Upper lobe of left lung (tissue), 6 donors: ENCODE measurements at regions not wholly inside any gene's neighbourhood (a gene's known extent, or its start where the extent isn't known, plus 50 kb on each side); places are given as distances from the start of the nearest gene placed in this dataset.

Experiments used
- ATAC-seq, 2 donors: fragments of 200-7000 bp; cut with Tn5 transposase; one replicate each; pipeline ENCODE4 v1.9.1; 2022; ENCODE audit warnings: mild to moderate bottlenecking in 2 of 2, moderate library complexity in 2 of 2; ENCODE audit not compliant: low FRiP score in 2 of 2
- DNase-seq, 2 donors: peaks; one replicate each; pipeline ENCODE4 v3.0.0-alpha.2; 2019 to 2020
- H3K27ac ChIP-seq, 4 donors: fragments of 200-600 bp; sonication (generic); one replicate each; pipeline ENCODE4 v1.5.1; 2016 to 2019
- H3K27me3 ChIP-seq, 4 donors: fragments of 200-600 bp; sonication (generic); one replicate each; pipeline ENCODE4 v1.5.1; 2017 to 2019
- H3K36me3 ChIP-seq, 4 donors: fragments of 200-600 bp; sonication (generic); one replicate each; pipeline ENCODE4 v1.5.1; 2016 to 2019
- H3K4me1 ChIP-seq, 4 donors: fragments of 200-600 bp; sonication (generic); one replicate each; pipeline ENCODE4 v1.5.1; 2018 to 2019
- H3K4me3 ChIP-seq, 4 donors: fragments of 200-600 bp; sonication (generic); one replicate each; pipeline ENCODE4 v1.5.1; 2017 to 2019; ENCODE audit warnings: mild to moderate bottlenecking in 2 of 4, moderate library complexity in 1 of 4
- H3K9me3 ChIP-seq, 4 donors: fragments of 200-600 bp; sonication (generic); one replicate each; pipeline ENCODE4 v1.5.1; 2018 to 2019
- EP300 ChIP-seq, 4 donors: sonication (generic); formaldehyde crosslinking; IDR thresholded peaks; one replicate each; pipeline ENCODE4 v1.5.1; 2017; ENCODE audit warnings: antibody characterized with exemption in 4 of 4, control low read depth in 2 of 4
- POLR2A ChIP-seq, 4 donors: fragments of 450-650 bp; IDR thresholded peaks; one replicate each; pipeline ENCODE4 v1.5.1; 2016 to 2017; ENCODE audit warnings: antibody characterized with exemption in 4 of 4, mild to moderate bottlenecking in 2 of 4
- POLR2AphosphoS5 ChIP-seq, 2 donors: sonication (generic); formaldehyde crosslinking; IDR thresholded peaks; one replicate each; pipeline ENCODE4 v1.5.1; 2017; ENCODE audit warnings: antibody characterized with exemption in 2 of 2
- WGBS, 2 donors: methylation state at CpG; one replicate each; pipeline ENCODE4 v1.1.5; 2017 to 2018; 5-methylcytosine and 5-hydroxymethylcytosine counted together
- TF ChIP-seq, protein P1 (sequence below), 6 experiments: fragments of 450-650 bp in 4 of 6; fragments of 200-600 bp in 2 of 6; sonication (generic) in 2 of 6; IDR thresholded peaks; one replicate each; pipeline ENCODE4 v1.5.1; 2016 to 2019; ENCODE audit warnings: antibody characterized with exemption in 6 of 6
- donor health status: DM: no; HTN: no; CAD: no; lungs with moderate emphysema.
- donor health status: DM: no; HTN: yes; CAD: no; lungs with severe emphysema.

DNA sequence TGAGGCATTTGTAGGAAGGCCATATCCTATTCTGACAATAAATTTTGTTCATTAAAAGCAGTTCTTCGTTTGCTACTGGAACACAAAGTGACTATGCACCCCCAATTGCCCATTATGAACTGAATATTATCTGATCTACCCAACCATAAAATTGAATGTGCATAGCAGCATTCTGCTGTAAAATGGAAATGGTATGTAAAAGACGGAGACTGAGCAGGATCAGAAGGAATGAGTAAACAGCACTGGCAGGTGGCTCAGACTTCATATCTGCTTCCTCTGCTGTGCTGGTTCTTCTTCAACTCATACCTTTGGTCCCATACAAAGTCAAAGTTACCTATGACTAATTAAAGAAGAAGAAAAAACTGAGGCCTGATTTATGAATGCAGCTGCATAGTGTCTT, 339.5 kb downstream of the PLA2G4A start:
- DNase-seq, result no peak
- Histone ChIP-seq H3K9me3 (peaks cover 0 to 8% (median 0%) of the 10 kb centered on the region in 4 donors), H3K27me3 (no peaks in the 10 kb centered on the region), H3K4me3 (no peak overlapping the region), H3K27ac (no peak overlapping the region), H3K36me3 (no peaks in the 10 kb centered on the region), H3K4me1 (no peaks in the 10 kb centered on the region)
- no peak for ATAC-seq
- TF ChIP-seq, protein P1, sequence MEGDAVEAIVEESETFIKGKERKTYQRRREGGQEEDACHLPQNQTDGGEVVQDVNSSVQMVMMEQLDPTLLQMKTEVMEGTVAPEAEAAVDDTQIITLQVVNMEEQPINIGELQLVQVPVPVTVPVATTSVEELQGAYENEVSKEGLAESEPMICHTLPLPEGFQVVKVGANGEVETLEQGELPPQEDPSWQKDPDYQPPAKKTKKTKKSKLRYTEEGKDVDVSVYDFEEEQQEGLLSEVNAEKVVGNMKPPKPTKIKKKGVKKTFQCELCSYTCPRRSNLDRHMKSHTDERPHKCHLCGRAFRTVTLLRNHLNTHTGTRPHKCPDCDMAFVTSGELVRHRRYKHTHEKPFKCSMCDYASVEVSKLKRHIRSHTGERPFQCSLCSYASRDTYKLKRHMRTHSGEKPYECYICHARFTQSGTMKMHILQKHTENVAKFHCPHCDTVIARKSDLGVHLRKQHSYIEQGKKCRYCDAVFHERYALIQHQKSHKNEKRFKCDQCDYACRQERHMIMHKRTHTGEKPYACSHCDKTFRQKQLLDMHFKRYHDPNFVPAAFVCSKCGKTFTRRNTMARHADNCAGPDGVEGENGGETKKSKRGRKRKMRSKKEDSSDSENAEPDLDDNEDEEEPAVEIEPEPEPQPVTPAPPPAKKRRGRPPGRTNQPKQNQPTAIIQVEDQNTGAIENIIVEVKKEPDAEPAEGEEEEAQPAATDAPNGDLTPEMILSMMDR (IDR thresholded peaks at IDR 0.05), result no peak
- no peak for TF ChIP-seq POLR2AphosphoS5 (IDR thresholded peaks at IDR 0.05)
- 44 to 87% methylated on average over 1 to 2 of the region's 2 CpGs for WGBS, 2 donors

DNA sequence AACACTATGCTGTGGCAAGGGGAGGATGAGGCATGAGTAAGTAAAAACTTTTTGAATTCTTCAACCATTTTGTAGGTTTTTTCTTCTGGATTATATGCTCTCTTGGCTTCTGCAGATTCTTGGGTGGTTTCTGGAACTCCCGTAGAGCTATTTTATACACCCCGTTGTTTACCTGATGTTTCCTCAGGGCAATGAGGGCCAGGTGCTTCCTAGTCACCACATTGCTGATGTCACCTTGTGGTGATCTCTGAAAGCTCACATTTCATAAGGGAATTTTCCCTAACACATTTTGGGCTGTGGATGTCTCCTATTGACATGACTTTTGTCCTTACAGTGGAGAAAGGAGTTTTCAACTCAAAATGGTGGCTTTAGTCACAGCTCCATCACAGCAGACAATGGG, 356.6 kb downstream of the PLA2G4A start:
- WGBS, 2 donors, result 84 to 86% methylated on average over 2 of the region's 2 CpGs
- ATAC-seq, result no peak

DNA sequence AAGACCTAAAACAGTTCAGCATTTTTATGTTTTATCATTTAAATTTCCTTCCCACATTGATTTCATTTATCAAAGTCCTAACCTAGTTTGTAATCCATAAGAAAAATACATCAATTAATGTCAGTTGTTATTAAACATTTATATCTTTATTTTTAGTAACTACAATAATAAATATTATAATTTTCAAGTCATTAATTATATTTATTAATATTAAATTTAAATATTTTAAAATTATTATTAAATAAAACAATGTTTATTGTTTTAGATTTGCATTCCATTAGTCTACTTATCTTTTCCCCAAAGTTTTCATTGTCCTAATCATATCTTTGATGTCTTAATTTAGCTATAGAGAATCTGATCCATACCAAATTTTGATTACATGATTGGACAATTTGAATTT, 368.9 kb downstream of the PLA2G4A start:
- Histone ChIP-seq H3K9me3 (no peaks in the 10 kb centered on the region), H3K36me3 (no peaks in the 10 kb centered on the region), H3K27ac (no peak overlapping the region), H3K4me1 (no peaks in the 10 kb centered on the region), H3K27me3 (no peaks in the 10 kb centered on the region), H3K4me3 (no peak overlapping the region)
- TF ChIP-seq, protein P1 (IDR thresholded peaks at IDR 0.05), result no peak
- TF ChIP-seq POLR2A (IDR thresholded peaks at IDR 0.05) (no peak), POLR2AphosphoS5 (IDR thresholded peaks at IDR 0.05) (no peak), EP300 (IDR thresholded peaks at IDR 0.05) (no peak)
- DNase-seq, result no peak
- ATAC-seq, result no peak

More for the DNA sequence above, 356.6 kb downstream of the PLA2G4A start:
- H3K4me1 ChIP-seq, result no peaks in the 10 kb centered on the region
- TF ChIP-seq POLR2AphosphoS5 (IDR thresholded peaks at IDR 0.05) (no peak), EP300 (IDR thresholded peaks at IDR 0.05) (no peak), POLR2A (IDR thresholded peaks at IDR 0.05) (no peak)
- TF ChIP-seq, protein P1 (IDR thresholded peaks at IDR 0.05), result no peak
- H3K27ac ChIP-seq, result no peak overlapping the region
- no peak overlapping the region for H3K4me3 ChIP-seq
- H3K36me3 ChIP-seq, result no peaks in the 10 kb centered on the region
- H3K27me3 ChIP-seq, result no peaks in the 10 kb centered on the region
- DNase-seq, result no peak
- H3K9me3 ChIP-seq, result peaks cover 0 to 4% (median 0%) of the 10 kb centered on the region in 4 donors

DNA sequence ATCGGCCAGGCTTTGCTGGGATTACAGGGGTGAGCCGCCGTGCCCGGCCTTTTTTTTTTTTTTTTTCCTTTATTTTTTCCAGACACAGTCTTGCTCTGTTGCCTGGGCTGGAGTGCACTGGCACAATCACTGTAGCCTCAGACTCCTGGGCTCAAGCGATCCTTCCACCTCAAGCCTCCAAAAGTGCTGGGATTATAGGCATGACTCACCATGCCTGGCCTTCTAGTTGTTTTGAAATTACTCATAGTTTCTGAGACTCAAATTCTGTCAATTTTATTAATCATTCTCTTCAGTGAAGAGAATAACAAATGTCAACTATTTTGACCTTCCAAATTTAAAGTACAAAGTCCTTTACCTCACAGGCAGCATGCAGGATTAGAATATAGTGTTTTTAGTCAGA, 374.5 kb downstream of the PLA2G4A start:
- TF ChIP-seq, protein P1 (IDR thresholded peaks at IDR 0.05), result no peak
- TF ChIP-seq POLR2A (IDR thresholded peaks at IDR 0.05) (no peak), POLR2AphosphoS5 (IDR thresholded peaks at IDR 0.05) (no peak), EP300 (IDR thresholded peaks at IDR 0.05) (no peak)
- Histone ChIP-seq H3K4me3 (no peak overlapping the region), H3K4me1 (no peaks in the 10 kb centered on the region), H3K27ac (no peak overlapping the region), H3K9me3 (no peaks in the 10 kb centered on the region), H3K27me3 (no peaks in the 10 kb centered on the region), H3K36me3 (no peaks in the 10 kb centered on the region)
- no peak for ATAC-seq
- 90% methylated on average over 5 of the region's 5 CpGs for WGBS, 2 donors
- DNase-seq, result no peak

DNA sequence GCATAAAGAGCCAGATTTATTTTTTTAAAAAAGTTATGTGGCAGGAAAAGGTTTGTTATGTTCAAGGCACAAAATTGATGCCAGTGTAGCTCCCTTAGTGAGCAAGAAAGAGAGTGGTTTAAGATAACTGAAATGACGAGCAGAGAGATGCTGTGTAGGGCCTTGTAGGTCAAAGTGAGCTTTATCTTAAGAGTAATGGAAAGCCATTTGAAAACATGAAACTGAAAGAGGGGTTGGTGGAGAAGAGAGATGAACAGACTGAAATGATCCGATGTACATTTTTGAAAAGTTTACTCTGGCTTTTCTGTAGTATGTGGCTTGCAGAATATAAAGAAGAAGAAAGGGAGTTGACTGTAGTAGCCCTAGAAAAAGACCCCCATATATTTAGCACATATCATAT, 383.6 kb downstream of the PLA2G4A start:
- Histone ChIP-seq H3K9me3 (no peaks in the 10 kb centered on the region), H3K36me3 (no peaks in the 10 kb centered on the region), H3K27me3 (no peaks in the 10 kb centered on the region), H3K27ac (no peak overlapping the region), H3K4me1 (no peaks in the 10 kb centered on the region), H3K4me3 (no peak overlapping the region)
- 72 to 76% methylated on average over 2 of the region's 2 CpGs for WGBS, 2 donors
- no peak for ATAC-seq
- no peak for DNase-seq
- TF ChIP-seq EP300 (IDR thresholded peaks at IDR 0.05), result no peak
